NCI-H146 treated with DMSO at 0.1 percent for 48 hours (cell line): ENCODE measurements at regions not wholly inside any gene's neighbourhood (a gene's known extent, or its start where the extent isn't known, plus 50 kb on each side); places are given as distances from the start of the nearest gene placed in this dataset.

Source experiments
- DNase-seq: peaks from one replicate; lab custom pipeline; 2025; ENCODE audit not compliant: unreplicated experiment; lab: John Stamatoyannopoulos, UW

- no peak for DNase-seq
Measured at GRCh38 chr5:57695179-57695578, 212.6 kb upstream of the ACTBL2 start.

- DNase-seq, result no peak
Measured at GRCh38 chr5:57693488-57694305, 211.1 kb upstream of the ACTBL2 start.

GRCh38 chr5:57692582-57693487, 210.2 kb upstream of the ACTBL2 start:
- no peak for DNase-seq

GRCh38 chr5:57690724-57691123, 208.1 kb upstream of the ACTBL2 start:
- DNase-seq, result no peak

GRCh38 chr5:57687596-57687995, 205.0 kb upstream of the ACTBL2 start:
- DNase-seq, result no peak

GRCh38 chr5:57685516-57686255, 203.1 kb upstream of the ACTBL2 start:
- DNase-seq, result no peak

GRCh38 chr5:57684299-57684702, 201.7 kb upstream of the ACTBL2 start:
- DNase-seq, result no peak

GRCh38 chr5:57683036-57683630, 200.5 kb upstream of the ACTBL2 start:
- no peak for DNase-seq

GRCh38 chr5:57681942-57682341, 199.3 kb upstream of the ACTBL2 start:
- no peak for DNase-seq

- no peak for DNase-seq
Measured at GRCh38 chr5:57680686-57681085, 198.1 kb upstream of the ACTBL2 start.

GRCh38 chr5:57677235-57677634, 194.6 kb upstream of the ACTBL2 start:
- no peak for DNase-seq

- no peak for DNase-seq
Measured at GRCh38 chr5:57676222-57677098, 193.8 kb upstream of the ACTBL2 start.

- DNase-seq, result no peak
Measured at GRCh38 chr5:57675236-57675635, 192.6 kb upstream of the ACTBL2 start.

- no peak for DNase-seq
Measured at GRCh38 chr5:57671371-57671770, 188.8 kb upstream of the ACTBL2 start.

- no peak for DNase-seq
Measured at GRCh38 chr5:57666582-57666981, 184.0 kb upstream of the ACTBL2 start.

GRCh38 chr5:57665146-57665936, 182.7 kb upstream of the ACTBL2 start:
- no peak for DNase-seq

GRCh38 chr5:57664700-57665099, 182.1 kb upstream of the ACTBL2 start:
- DNase-seq, result no peak

- DNase-seq, result no peak
Measured at GRCh38 chr5:57663466-57663865, 180.9 kb upstream of the ACTBL2 start.

GRCh38 chr5:57662991-57663390, 180.4 kb upstream of the ACTBL2 start:
- no peak for DNase-seq
